GM21528 (cell line): ENCODE measurements at regions not wholly inside any gene's neighbourhood (a gene's known extent, or its start where the extent isn't known, plus 50 kb on each side); places are given as distances from the start of the nearest gene placed in this dataset.
"Not testable (repeated sequence)": the region's sequence is repeated elsewhere in the genome, so short reads cannot be mapped to it uniquely, and the experiment has no call there.

ENCODE experiments used
- ATAC-seq: cut with Tn5 transposase; IDR thresholded peaks from one replicate; pipeline ENCODE4 v1.9.1; 2021; ENCODE audit warnings: mild to moderate bottlenecking, moderate library complexity; ENCODE audit not compliant: unreplicated experiment, low FRiP score

DNA sequence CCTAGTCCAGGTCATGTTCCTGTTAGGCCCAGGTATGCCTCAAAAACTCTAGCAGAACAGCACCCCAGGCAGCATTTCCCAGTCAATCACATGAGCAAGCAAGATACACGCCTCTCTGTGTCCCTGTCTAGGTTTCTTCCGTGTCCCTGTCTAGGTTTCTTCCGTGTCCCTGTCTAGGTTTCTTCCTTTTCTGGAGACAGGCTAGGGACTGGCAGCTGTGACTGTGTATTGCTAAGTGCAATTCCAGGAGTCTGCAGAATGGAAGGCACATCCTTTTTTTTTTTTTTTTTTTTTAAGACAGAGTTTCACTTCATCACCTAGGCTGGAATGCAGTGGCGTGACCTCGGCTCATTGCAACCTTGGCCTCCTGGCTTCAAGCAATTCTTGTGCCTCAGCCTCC is 77.6 kb downstream of the SETD4 start:
- ATAC-seq, result no peak

DNA sequence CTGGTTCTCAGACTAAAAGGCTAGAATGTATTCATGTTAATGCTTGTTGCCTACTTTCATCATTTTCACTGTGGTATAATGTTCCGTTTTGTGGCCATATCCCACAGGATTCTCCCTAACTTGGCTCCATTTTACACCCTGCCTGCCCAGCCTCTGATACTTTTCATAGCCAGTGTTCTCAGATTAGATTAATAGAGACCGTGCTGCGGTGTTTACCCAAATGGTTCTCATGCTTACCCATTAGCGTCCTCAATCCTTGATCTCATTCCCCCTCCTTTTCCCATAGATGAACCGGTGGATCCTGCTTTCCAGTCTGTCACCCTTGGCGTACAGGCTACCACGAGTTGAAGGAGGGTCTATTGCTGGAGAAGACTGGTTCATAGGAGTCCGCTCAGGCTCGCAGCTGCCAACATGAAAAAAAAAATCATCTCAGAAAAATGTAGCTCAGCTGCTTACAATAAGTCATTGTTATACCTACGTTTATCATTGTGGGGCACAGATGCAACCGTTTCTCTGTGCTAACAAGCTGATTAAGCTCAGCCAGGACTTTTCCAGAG is 78.7 kb downstream of the SETD4 start:
- ATAC-seq, result no peak

DNA sequence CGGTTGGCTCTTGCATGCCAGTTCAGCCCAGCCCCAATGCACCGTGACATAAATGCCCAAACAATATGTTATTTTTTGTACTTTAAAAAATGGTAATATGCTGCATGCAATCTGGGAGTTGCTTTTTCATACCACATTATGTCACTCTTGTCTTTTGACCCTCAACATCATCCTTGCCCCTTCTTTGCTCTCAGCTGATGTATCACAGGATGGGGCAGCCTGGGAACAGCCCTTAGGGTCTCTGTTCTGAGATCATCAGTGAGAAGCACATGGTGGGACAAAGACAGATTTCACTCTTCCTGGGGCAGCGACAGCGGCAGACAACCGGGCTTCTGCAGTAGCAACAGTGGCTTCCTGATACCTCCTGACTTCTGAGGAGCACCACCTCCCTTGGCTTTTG is 79.5 kb downstream of the SETD4 start:
- ATAC-seq, result no peak

DNA sequence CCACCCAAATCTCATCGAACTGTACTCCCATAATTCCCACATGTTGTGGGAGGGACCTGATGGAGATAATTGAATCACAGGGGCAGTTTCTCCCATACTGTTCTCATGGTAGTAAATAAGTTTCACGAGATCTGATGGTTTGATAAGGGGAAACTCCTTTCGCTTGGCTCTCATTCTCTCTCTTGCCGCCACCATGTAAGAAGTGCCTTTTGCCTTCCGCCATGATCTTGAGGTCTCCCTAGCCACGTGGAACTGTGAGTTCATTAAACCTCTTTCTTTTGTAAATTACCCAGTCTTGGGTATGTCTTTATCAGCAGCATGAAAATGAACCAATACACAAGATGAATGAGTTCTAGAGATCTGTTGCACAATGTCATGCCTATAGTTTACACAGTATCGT is 82.5 kb downstream of the SETD4 start:
- ATAC-seq, result not testable (repeated sequence)

DNA sequence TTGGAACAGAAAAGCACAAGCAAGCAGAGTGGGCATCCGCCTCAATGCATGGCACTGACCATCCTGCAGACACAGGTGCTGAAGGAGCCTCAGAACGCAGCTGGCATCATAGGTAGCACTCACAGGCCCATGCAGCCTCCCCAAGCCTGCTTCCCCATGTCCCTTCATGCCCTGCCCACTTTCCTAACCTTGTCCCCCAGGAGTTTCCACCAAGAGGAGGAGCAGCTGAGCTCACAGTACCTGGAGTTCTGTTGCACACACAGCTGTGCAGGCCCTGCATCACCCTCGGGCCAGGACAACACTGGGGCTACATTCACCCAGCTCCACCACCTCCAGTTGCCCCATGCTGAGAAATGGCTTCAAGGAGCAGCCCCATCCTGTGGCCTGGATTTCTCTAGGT is 83.4 kb downstream of the SETD4 start:
- ATAC-seq, result no peak

DNA sequence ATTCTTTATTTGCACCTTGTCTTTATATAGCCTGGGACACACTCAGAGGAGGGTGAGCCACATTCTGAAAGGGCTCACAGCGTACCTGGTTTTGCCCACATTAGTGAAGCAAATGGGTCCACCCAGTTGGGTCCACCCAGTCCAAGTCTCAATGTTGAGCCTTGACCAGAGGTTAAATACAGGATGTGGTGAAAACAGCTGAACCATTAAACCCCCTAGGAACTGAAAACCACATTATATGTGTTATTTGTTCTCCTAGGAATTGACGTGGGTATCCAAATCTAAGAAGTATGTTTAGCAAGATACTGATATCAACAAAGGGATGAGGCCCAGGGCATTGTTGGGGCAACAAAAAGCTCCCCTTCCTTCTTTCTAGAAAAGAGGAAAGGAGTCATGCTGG is 83.8 kb downstream of the SETD4 start:
- ATAC-seq, result no peak

DNA sequence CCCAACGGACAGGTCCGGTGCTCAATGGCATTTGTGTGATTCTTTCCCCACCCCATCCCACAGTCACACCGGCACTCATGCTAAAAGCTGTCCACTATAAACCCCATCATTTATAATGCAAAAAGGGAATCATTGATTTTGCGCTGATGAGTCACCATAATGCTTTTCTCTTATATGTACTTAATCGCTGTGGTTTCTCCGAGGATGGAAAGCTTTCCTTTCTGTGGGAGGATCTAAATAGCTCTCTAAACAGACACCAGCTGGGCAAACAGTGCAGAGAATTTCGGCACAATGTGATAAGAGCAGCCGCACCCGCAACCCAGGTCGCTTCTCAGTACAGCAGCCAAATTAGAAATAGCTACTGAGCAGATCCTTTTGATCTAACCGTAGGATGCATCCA is 85.6 kb downstream of the SETD4 start:
- no peak for ATAC-seq

DNA sequence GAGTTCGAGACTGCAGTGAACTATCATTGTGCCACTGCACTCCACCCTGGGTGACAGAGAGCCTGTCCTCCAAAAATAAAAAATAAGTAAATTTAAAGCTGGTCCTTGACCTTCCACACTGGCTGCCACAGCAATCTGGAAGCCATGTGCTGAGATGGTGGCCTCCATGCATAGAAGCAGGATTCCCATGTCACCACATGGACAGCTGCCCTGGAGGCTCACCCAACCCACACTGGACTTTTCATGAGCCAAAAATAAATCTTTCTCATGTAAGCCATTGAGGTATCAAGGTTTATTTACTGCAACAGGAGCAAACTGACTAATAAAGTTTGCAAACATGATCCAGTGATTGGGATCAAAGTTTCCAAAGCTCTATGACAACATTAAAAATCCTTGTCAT is 88.5 kb downstream of the SETD4 start:
- ATAC-seq, result no peak

DNA sequence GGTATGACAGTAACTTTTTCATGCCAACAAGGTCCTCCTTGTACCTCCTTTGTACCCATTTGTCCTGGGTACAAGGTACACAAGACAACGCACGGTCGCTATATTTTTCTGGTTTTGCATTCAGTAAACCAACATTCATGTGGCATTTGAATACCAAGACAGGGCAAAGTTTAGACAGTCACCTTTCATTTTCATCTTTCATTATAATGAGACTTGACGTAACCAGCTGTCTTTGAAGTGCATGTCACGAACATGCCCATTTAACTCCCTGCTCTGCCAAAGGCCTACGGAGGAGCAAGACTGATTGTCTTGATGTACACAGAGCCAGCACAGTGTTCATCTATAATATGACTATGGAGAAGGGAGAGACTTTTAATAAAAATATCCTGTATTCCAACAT is 91.0 kb downstream of the SETD4 start:
- no peak for ATAC-seq

DNA sequence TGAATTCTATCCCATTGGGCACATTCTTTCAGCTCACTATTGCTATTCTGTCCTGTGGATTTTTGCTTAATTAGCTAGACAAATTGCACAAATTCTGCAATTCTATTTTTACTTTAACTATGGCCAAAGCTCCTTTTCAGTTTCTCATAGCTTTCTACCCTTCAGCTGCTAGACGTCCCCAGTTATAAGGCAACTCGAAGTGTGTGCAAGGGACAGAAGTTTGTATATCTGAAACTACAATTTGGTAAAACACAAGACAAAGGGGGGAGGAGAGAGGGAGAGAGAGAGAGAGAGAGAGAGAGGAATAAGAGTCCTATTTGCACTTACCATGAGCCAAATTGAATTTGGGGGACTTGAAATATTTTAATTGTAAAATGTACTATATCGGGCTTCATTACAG is 91.8 kb downstream of the SETD4 start:
- no peak for ATAC-seq

DNA sequence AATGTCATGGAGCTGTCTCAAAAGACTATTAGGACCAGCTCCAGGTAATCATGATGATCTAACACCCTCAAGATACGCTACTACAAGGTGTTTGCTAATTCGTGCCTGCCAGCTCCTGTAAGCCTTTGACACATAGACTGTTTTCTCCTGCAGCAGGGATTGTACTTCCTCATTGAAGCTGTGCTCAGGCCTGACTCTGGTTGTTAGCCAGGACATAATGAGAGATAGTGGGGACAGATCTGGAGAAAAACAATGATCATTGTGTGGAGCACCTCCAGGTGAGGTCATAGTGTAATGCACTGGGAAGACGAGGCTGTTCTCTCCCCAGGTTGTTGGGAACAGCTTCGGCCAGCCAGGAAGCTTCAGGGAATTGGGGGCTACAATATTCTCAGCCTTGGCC is 94.6 kb downstream of the SETD4 start:
- ATAC-seq, result no peak

DNA sequence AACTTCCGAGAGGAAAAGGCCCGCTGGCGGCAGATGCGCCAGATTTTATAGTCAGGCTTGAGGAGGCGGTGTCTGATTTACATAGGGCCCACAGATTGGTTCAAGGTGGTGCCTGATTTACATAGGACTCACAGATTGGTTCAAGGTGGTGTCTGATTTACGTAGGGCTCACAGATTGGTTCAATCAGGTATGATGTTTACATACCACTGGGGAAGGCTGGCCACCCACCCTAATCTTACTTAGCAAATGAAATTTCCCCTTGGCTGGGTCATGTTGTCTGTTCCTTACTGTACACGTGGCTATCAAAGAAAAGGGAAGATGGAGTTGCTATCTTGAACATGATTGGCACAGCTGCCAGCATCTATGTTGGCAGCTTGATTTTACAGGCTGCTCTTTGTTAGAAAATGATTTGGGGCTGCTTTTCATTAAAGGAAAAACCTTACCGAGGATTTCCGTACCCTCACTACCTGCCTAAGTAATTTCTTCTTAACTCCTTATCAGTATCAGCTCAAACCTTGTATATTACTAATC is 96.3 kb downstream of the SETD4 start:
- ATAC-seq, result no peak

DNA sequence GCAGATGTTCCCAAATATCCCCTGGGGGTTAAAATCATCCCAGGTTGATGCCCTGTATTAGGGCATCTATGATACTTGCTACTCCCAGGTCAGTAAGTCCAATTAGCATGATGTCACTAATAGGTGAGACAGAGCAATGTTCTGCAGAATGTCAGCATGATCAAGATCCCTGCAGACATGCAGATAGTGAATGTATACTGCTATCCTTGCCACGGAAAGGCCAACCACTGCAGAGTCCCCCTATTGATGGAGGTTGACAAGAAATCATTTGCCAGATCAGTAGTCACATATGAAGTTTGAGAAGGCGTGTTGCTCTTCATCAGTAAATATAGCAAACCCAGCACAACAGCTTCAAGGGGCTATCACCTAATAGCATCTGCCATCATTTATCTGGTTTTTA is 97.4 kb downstream of the SETD4 start:
- ATAC-seq, result no peak

DNA sequence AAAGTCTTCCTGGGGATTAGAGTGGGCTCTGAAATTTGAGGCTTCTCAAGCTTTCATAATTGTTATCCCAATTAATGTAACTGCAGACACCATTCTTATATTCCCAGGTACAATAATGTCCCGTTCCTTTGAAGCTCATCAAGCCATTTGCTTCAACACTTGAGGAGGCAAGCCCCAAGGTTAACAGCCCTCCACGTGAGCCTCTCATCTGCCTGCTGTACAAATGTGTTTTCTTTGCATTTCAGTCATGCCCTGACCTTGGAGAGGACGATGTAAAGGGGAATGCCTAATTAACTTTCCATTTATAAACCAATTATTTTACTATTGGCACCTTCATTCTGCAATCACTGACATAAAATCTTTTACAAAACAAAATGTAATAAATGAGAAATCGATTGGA is 106.3 kb downstream of the SETD4 start:
- ATAC-seq, result no peak

DNA sequence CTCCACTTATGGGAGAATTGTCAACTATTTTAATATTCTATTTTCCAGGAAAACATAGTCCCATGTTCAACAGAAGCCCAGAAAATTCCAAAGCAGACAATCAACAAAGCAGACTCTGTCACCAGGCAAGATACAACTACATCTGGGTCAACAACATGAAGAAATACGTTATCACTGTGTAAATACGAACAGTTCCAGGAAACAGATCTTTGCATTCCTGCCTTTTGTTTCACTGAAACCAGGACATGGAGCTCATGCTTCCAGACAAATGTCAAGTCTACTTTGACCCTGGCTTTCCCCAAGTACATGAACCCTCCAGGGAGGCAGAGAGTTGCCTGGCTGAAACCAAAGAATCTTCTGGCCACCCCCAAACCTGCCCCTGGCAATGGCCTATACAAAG is 106.7 kb downstream of the SETD4 start:
- no peak for ATAC-seq

DNA sequence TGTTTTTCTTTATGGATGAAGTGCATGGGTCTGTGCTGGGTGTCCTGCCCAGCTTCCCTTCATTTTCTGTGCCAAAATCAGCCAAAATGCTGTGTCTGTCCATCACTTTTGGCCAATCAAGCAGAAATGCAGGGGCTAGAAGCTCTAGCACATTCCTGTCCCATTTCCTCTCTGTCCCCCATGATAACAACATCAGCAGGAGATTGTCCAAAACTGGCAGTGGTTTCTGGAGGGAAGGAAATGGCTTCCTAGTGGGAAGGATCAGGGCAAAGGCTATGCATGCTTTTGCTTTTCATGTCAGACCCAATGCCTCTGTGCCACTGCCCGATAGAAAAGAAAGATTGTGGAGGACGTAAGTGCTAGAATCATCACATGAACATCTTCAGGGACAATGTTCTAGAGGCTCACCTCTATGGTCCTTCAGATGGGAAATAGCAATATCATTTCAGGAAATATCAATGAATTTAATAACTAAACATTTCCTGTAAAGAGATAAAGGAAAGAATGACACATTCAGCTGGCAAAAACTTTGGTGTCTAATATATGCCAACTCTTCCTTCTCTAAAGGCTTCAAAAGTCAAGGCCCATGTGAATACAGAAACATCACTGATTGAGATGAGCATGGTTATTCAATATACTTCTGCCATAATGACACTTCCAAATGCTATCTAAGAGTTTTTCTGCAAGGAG is 107.5 kb downstream of the SETD4 start:
- no peak for ATAC-seq

DNA sequence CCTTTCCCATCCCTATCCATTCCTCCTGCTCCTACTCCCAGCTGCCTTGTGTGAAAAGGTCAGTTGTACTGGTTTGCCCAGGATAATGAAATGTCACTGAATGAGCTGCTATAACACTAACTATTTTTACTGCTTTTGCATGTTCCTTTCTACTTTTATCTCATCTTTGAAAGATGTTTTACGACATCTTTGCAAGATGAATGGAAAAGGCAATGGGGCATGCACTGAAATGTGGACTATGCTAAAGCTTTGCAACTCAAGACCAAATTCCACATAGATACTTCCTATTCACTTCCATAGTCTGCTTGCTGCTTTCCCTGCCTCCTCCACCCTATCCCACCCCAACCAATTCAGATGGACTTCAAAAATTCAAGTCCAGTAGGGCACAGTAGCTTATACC is 111.3 kb downstream of the SETD4 start:
- no peak for ATAC-seq

DNA sequence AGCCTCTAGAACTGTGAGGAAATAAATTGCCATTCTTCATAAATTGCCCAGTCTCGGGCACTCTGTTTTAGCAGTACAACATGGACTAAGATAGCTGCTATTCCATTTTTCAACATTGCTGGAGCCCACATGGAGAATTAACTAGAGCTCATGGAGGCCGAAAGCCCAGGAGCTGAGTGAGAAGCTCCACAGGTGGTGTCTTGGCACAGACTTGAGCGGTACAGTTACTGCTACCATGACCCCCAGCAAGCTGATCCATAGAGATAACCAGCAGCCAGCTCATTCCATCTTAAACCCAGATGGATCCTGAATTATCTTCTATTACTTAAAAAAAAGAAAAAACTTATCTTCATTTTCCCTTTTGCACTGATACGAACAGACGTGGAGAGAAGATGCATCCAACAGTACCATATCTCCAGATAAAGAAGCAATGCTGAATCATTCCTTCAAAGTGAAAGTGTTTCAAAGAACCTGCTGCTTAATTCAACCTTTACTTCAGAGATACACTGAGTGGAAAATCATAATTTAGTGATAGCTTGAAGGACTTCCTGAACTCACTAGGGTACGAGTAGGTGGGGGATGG is 115.1 kb downstream of the SETD4 start:
- no peak for ATAC-seq

DNA sequence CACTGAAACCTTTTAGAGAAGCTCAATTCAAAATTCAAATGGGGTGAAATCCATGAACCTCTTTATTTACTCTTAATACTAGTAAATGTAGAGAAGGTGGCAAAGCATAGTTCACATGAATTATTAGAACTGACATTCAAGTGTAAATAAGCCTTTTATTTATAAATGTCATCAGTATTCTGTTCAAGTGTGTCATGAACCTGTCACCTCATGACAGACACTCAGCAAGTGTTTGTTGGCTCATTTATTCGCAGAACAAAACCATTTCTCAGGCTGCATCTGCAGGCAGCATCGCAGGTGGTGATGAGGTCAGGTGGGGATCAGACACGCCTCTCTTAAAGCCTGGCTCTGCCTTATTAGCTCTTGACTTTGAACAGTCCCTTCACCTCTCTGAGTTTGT is 116.6 kb downstream of the SETD4 start:
- ATAC-seq, result no peak

DNA sequence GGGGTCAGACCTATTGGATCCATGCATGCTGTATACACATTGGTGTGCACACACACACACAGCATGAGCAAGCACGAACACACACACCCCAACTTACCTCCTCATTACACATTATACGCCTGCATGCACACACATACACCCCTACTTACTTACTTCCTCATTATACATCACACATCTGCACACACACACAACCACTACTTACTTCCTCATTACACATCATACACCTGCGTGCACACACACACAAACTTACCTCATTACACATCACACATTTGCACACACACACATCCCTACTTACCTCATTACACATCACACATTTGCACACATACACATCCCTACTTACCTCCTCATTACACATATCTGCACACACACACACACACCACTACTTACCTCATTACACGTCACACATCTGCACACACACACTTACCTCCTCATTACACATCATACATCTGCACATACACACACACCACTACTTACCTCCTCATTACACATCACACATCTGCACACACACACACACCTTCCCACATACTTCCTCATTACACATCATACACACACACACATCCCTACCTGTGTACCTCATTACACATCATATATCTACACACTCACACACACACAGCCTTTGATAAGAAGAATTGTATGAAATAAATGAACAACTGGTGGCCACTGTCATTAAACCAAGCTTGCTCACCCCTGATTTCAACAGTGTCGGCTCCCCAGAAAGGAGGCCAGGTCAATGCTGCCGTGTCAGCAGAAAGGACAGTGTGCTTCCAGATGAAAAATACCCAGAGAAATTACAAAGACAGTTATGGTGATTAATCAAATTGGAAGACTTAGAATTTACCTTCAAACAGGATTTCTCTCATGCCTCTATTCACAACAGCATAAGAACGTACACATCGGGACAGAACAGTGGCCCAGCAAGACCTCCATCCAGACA is 117.8 kb downstream of the SETD4 start:
- ATAC-seq, result no peak
